Right lobe of liver (tissue), 6 donors: ENCODE measurements at regions not wholly inside any gene's neighbourhood (a gene's known extent, or its start where the extent isn't known, plus 50 kb on each side); places are given as distances from the start of the nearest gene placed in this dataset.

Source experiments
- ATAC-seq, 4 donors: fragments of 200-7000 bp; cut with Tn5 transposase; one replicate each; pipeline ENCODE4 v1.9.1; 2020; ENCODE audit warnings: mild to moderate bottlenecking in 4 of 4, moderate library complexity in 4 of 4
- DNase-seq, 3 donors: peaks; one replicate each; pipeline ENCODE4 v3.0.0-alpha.2; 2020
- H3K27ac ChIP-seq, 3 donors: fragments of 200-600 bp; one replicate each; pipeline ENCODE4 v1.8.0; 2022
- H3K27me3 ChIP-seq, 2 donors: fragments of 200-600 bp; one replicate each; pipeline ENCODE4 v1.8.0; 2022
- H3K36me3 ChIP-seq, 4 donors: fragments of 200-600 bp; sonication (generic) in 1 of 4; one replicate each; pipeline versions ENCODE4 v1.5.1 to v1.8.0; 2017 to 2022; ENCODE audit warnings: control low read depth in 1 of 4
- H3K4me1 ChIP-seq, 4 donors: fragments of 200-600 bp; sonication (generic) in 1 of 4; one replicate each; pipeline versions ENCODE4 v1.5.1 to v1.8.0; 2017 to 2022; ENCODE audit warnings: control low read depth in 1 of 4
- H3K4me3 ChIP-seq, 3 donors: fragments of 200-600 bp; one replicate each; pipeline ENCODE4 v1.8.0; 2022
- H3K9me3 ChIP-seq, 4 donors: fragments of 200-600 bp; sonication (generic) in 1 of 4; one replicate each; pipeline versions ENCODE4 v1.5.1 to v1.8.0; 2017 to 2022; ENCODE audit warnings: control low read depth in 1 of 4
- POLR2A ChIP-seq: fragments of 450-650 bp; IDR thresholded peaks from one replicate; pipeline ENCODE4 v1.6.1; 2017; ENCODE audit warnings: antibody characterized with exemption, mild to moderate bottlenecking
- WGBS: methylation state at CpG from one replicate; pipeline ENCODE4 v1.1.6; 2018; ENCODE audit warnings: low coverage, low lambda C conversion rate; ENCODE audit not compliant: insufficient coverage; ENCODE audit errors: missing lambda C conversion rate; 5-methylcytosine and 5-hydroxymethylcytosine counted together
- intact Hi-C, 2 donors: fragments of 100-400 bp; cut with DNase I; formaldehyde crosslinking; loops; one replicate each; pipeline versions ENCODE4 v1.11.2 to v1.14.1; 2022
- TF ChIP-seq, protein P1 (sequence below), 4 donors: fragments of 200-600 bp in 3 of 4; fragments of 450-650 bp in 1 of 4; IDR thresholded peaks; one replicate each; pipeline versions ENCODE4 v1.5.1 to v1.8.0; 2016 to 2022; ENCODE audit warnings: antibody characterized with exemption in 4 of 4, mild to moderate bottlenecking in 2 of 4
- donor health status: DM: no; HTN: yes; CAD: no.
- donor health status: DM: no; HTN: no; CAD: no.
- donor health status: DM: no; HTN: no; CAD: no.
- donor health status: DM: no; HTN: yes; CAD: no.
- donor health status: DM: no; HTN: yes; CAD: no.

DNA sequence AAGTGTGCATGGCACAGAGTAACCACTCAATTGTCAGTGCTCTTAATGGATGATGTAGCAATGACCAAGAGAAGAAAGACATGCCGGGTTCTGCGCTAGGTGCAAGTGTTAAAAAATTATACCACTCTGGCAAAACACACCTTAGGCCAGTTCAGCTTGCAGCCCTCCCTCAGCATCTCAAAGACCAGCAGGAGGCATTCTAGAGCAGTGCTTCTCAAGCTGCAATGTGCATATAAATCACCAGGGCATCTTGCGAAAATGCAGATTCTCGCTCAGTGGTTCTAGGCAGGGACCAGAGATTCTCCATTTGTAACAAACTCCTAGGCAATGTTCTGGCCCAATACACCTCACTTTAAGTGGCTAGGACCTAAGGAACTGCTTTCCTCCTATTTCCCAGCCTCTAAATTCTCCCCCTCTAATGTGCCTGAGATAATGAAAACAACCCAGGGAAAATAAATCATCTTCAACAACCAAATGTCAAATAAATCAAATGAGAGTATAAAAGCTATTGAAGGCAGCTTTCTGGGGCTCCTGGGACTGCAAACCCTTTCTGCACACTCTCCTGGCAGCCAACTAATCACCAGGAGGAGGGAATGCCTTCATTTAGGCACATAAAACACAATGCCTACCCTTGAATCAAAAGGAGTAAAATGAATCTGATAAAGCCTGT is 337.2 kb upstream of the API5 start:
- Histone ChIP-seq H3K9me3 (no peaks in the 10 kb centered on the region), H3K4me3 (no peak overlapping the region), H3K27me3 (no peaks in the 10 kb centered on the region), H3K4me1 (no peaks in the 10 kb centered on the region), H3K27ac (no peak overlapping the region), H3K36me3 (no peaks in the 10 kb centered on the region)
- 77% methylated on average over 4 of the region's 4 CpGs for WGBS
- intact Hi-C loops, result no loop called here
- TF ChIP-seq, protein P1, sequence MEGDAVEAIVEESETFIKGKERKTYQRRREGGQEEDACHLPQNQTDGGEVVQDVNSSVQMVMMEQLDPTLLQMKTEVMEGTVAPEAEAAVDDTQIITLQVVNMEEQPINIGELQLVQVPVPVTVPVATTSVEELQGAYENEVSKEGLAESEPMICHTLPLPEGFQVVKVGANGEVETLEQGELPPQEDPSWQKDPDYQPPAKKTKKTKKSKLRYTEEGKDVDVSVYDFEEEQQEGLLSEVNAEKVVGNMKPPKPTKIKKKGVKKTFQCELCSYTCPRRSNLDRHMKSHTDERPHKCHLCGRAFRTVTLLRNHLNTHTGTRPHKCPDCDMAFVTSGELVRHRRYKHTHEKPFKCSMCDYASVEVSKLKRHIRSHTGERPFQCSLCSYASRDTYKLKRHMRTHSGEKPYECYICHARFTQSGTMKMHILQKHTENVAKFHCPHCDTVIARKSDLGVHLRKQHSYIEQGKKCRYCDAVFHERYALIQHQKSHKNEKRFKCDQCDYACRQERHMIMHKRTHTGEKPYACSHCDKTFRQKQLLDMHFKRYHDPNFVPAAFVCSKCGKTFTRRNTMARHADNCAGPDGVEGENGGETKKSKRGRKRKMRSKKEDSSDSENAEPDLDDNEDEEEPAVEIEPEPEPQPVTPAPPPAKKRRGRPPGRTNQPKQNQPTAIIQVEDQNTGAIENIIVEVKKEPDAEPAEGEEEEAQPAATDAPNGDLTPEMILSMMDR (IDR thresholded peaks at IDR 0.05), result no peak
- TF ChIP-seq POLR2A, result no peak
- DNase-seq, result no peak
- no peak for ATAC-seq

DNA sequence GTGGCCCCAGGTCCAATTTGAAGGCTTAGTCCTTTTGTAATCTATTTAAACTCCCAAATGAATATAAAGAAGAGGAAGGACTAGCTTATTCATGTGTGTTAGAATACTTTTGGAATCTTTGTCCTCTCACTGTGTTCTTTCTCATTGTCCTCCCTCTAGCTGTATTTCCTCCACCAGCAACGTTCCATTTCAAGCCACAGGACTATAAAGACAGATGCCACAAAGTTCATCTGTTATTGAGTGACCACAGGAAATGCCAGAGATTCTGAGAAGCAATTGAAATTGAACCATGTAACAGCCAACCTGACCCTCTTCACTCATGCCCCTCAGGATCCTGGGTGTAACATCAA is 336.6 kb upstream of the API5 start:
- H3K27ac ChIP-seq, result no peak overlapping the region
- intact Hi-C loops, result no loop called here
- WGBS, result 6% methylated on average over 1 of the region's 1 CpG
- no peak for ATAC-seq
- H3K9me3 ChIP-seq, result no peaks in the 10 kb centered on the region
- DNase-seq, result no peak
- TF ChIP-seq POLR2A, result no peak
- TF ChIP-seq, protein P1 (IDR thresholded peaks at IDR 0.05), result no peak
- no peaks in the 10 kb centered on the region for H3K27me3 ChIP-seq
- no peaks in the 10 kb centered on the region for H3K4me1 ChIP-seq
- no peaks in the 10 kb centered on the region for H3K36me3 ChIP-seq
- H3K4me3 ChIP-seq, result no peak overlapping the region

DNA sequence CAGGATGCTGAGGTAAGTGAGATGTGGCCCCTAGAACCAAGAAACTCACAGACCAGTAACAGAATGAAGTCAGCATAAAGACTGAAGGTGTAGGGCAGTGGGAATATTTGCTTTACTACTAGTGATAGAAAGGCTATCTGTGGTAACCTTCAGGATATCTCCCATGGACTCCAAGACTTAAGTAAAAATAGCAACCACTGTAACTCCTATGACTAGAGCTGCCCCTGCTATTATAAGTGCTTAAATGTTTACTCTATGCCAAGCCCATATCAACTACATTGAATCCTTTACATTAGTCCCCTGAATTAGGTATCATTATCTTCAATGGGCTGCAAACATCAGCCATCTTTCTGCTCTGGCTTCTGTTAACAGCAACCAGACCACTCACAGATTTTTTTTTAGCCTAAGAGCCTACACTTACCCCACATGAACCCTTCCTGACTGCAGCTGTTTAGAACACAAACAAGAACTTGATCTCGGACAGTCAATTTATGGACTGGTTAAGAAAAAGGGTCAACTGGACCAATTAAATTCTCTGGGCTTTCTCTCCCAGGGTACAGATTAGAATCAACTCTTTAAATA is 335.1 kb upstream of the API5 start:
- WGBS, result 38% methylated on average over 1 of the region's 1 CpG
- TF ChIP-seq, protein P1 (IDR thresholded peaks at IDR 0.05), result no peak
- no peak for TF ChIP-seq POLR2A
- no peak overlapping the region for H3K4me3 ChIP-seq
- H3K9me3 ChIP-seq, result no peaks in the 10 kb centered on the region
- ATAC-seq (no peak), DNase-seq (no peak)
- no peaks in the 10 kb centered on the region for H3K27me3 ChIP-seq
- H3K4me1 ChIP-seq, result no peaks in the 10 kb centered on the region
- intact Hi-C loops, result no loop called here
- H3K36me3 ChIP-seq, result no peaks in the 10 kb centered on the region
- H3K27ac ChIP-seq, result no peak overlapping the region

DNA sequence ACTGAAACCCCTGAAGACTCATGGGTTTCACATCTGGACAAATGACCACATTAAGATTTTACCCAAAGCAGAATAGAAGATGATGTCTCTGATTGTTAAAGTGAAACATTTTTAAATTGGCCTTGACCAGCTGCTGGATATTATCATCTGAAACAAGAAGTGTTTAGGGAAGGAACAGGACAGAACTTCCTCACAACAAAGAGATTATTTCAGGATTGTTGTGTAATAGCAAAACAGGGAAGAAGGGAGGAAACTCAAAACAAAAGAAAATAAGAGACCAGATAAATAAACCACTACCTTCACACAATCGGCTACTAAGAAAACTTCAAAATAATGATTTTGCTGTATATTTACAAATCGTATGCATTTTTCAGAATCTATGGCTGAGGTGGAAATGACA is 319.2 kb upstream of the API5 start:
- no peaks in the 10 kb centered on the region for H3K27me3 ChIP-seq
- no peaks in the 10 kb centered on the region for H3K36me3 ChIP-seq
- 31% methylated on average over 2 of the region's 2 CpGs for WGBS
- TF ChIP-seq, protein P1 (IDR thresholded peaks at IDR 0.05), result no peak
- no peak for TF ChIP-seq POLR2A
- DNase-seq (no peak), ATAC-seq (no peak)
- no peak overlapping the region for H3K4me3 ChIP-seq
- no peak overlapping the region for H3K27ac ChIP-seq
- H3K4me1 ChIP-seq, result no peaks in the 10 kb centered on the region
- intact Hi-C loops, result no loop called here
- no peaks in the 10 kb centered on the region for H3K9me3 ChIP-seq
